ENCODE measurements at regions not wholly inside any gene's neighbourhood (a gene's known extent, or its start where the extent isn't known, plus 50 kb on each side); places are given as distances from the start of the nearest gene placed in this dataset.

DNA sequence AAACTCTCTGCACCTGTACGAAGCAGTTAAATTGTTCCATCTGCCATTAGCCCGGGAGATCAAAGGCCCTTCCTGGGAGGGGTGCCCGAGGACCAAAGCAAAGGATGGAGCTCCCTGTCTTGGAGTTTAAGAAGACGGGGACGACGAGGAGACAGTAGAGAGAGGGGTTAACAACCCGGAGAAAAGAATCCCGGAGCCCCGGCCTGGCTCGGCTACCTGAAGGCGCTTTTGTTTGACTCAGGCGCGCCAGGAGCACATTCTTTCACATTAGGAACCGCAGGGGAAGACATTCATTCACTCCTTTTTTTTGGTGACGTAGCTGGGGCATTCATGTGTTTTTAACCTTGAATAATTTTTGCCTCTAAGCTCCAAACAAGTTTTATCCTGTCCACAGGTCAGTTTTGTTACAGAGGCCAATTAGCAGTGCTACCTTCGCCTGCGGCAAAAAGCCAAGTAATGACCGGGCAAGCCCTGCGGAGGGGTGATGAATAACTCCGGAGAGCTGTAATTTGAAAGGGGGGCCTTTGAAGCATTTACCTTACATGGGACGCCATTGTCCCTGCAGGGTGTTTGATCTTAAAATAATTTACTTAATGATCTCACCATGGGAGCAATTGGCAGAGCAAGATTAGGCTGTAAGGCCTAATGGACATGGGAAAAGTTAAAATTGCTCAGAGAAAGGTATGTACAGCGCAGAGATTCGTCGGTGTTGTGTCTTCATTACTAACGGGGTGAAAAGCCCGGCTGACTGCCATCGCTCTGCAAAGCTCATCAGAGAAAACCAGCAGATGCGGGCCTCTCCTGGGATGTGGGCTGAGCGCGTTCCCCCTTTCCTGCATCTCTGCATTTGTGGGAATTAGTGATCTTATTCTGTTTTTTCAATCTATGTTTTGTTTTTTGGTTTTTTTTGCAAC lies 258.0 kb upstream of the SP4 start:
- no TSS peak for BruUV-seq (replicated peaks)
- POLR2A ChIA-PET (ENCODE audit: unreplicated experiment), result interaction anchor here (0.6 kb wide), 1 partner anchor 15 kb away, joined by 4 read pairs; no protein-coding TSS in a partner anchor
- Histone ChIP-seq H3K4me3 (ENCODE audit: low read length) (no peak overlapping the region), H3K9me2 (replicated peaks; ENCODE audit: low read length) (no peaks in the 10 kb centered on the region), H3K79me2 (ENCODE audit: low read length) (no peaks in the 10 kb centered on the region), H4K20me1 (ENCODE audit: low read length) (no peaks in the 10 kb centered on the region), H3K36me3 (ENCODE audit: low read depth, low read length) (no peaks in the 10 kb centered on the region), H3F3A (ENCODE audit: low read length, unreplicated experiment) (no peaks in the 10 kb centered on the region), H3K27ac (ENCODE audit: low read length) (no peak overlapping the region), H3K9ac (ENCODE audit: low read length) (no peak overlapping the region), H2AFZ (ENCODE audit: low read length) (no peak overlapping the region), H3K4me2 (ENCODE audit: low read length) (no peak overlapping the region), H3K27me3 (ENCODE audit: low read length) (peaks cover 83% of the 10 kb centered on the region), H3K9me3 (ENCODE audit: low read length) (no peaks in the 10 kb centered on the region), H3K4me1 (ENCODE audit: insufficient read depth, low read length) (no peaks in the 10 kb centered on the region)
- no peak for ATAC-seq
- DNase-seq, result no peak
- CTCF ChIA-PET, result no interaction called here
- intact Hi-C loops (cut with micrococcal nuclease), result no loop called here
- TF ChIP-seq EZH2phosphoT487 (IDR thresholded peaks at IDR 0.05; ENCODE audit: borderline replicate concordance, low read length) (no peak), EZH2 (IDR thresholded peaks at IDR 0.05; ENCODE audit: low read length, unreplicated experiment) (no peak)
- TF ChIP-seq, protein P1, sequence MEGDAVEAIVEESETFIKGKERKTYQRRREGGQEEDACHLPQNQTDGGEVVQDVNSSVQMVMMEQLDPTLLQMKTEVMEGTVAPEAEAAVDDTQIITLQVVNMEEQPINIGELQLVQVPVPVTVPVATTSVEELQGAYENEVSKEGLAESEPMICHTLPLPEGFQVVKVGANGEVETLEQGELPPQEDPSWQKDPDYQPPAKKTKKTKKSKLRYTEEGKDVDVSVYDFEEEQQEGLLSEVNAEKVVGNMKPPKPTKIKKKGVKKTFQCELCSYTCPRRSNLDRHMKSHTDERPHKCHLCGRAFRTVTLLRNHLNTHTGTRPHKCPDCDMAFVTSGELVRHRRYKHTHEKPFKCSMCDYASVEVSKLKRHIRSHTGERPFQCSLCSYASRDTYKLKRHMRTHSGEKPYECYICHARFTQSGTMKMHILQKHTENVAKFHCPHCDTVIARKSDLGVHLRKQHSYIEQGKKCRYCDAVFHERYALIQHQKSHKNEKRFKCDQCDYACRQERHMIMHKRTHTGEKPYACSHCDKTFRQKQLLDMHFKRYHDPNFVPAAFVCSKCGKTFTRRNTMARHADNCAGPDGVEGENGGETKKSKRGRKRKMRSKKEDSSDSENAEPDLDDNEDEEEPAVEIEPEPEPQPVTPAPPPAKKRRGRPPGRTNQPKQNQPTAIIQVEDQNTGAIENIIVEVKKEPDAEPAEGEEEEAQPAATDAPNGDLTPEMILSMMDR (conservative IDR thresholded peaks at IDR 0.05; ENCODE audit: low read depth, low read length), result no peak

DNA sequence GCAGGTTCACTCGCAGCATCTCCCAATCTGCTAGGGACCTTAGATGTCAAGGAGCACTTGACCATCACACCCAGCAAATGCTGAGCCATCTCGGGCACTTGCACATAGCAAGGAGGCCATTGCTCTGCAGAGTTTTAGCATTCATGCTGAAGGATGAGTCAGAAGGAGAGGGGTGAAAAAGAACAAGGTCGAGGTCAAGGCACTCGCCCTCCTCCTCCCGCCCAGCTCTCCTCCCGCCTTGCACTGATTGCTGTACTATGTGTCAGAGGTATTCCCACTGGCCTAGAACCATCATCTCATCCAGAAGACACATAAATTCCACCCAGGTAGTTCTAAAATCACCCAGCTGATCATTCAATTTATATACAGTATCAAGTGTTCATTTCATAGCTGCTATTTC lies 255.1 kb upstream of the SP4 start:
- ATAC-seq (no peak), DNase-seq (no peak)
- H3K9me2 ChIP-seq (replicated peaks; ENCODE audit: low read length), result no peaks in the 10 kb centered on the region
- H4K20me1 ChIP-seq (ENCODE audit: low read length), result no peaks in the 10 kb centered on the region
- H3K36me3 ChIP-seq (ENCODE audit: low read depth, low read length), result no peaks in the 10 kb centered on the region
- H3K4me3 ChIP-seq (ENCODE audit: low read length), result no peak overlapping the region
- H2AFZ ChIP-seq (ENCODE audit: low read length), result no peak overlapping the region
- H3F3A ChIP-seq (ENCODE audit: low read length, unreplicated experiment), result no peaks in the 10 kb centered on the region
- BruUV-seq (replicated peaks), result no TSS peak
- intact Hi-C loops (cut with micrococcal nuclease), result no loop called here
- no peaks in the 10 kb centered on the region for H3K4me1 ChIP-seq (ENCODE audit: insufficient read depth, low read length)
- no peaks in the 10 kb centered on the region for H3K9me3 ChIP-seq (ENCODE audit: low read length)
- TF ChIP-seq EZH2 (IDR thresholded peaks at IDR 0.05; ENCODE audit: low read length, unreplicated experiment) (no peak), EZH2phosphoT487 (IDR thresholded peaks at IDR 0.05; ENCODE audit: borderline replicate concordance, low read length) (no peak)
- TF ChIP-seq, protein P1 (conservative IDR thresholded peaks at IDR 0.05; ENCODE audit: low read depth, low read length), result no peak
- H3K79me2 ChIP-seq (ENCODE audit: low read length), result no peaks in the 10 kb centered on the region
- H3K4me2 ChIP-seq (ENCODE audit: low read length), result no peak overlapping the region
- peaks cover 79% of the 10 kb centered on the region for H3K27me3 ChIP-seq (ENCODE audit: low read length)
- ChIA-PET CTCF (no interaction called here), POLR2A (ENCODE audit: unreplicated experiment) (no interaction called here)
- no peak overlapping the region for H3K9ac ChIP-seq (ENCODE audit: low read length)
- no peak overlapping the region for H3K27ac ChIP-seq (ENCODE audit: low read length)

DNA sequence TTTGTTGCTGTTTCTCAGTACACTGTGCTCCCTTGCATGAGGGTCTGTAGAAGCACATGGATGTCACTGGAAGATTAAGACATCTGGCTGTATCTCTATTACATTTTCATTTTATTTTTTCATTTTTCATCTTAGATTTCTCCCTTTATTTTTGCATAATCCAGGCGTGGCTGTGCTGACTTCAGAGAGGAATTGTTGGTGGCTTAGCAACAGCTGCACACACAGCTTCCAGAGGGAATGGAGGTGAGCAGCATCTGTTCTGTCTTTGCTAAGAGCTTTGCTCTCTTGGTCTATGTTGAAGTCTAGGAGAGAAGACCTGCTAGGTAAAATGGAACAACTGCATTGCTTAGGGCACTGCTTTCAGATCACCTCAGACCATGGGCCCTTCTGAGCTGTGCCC lies 254.4 kb upstream of the SP4 start:
- ChIA-PET POLR2A (ENCODE audit: unreplicated experiment) (no interaction called here), CTCF (no interaction called here)
- Histone ChIP-seq H4K20me1 (ENCODE audit: low read length) (no peaks in the 10 kb centered on the region), H3K4me1 (ENCODE audit: insufficient read depth, low read length) (no peaks in the 10 kb centered on the region), H3K9me3 (ENCODE audit: low read length) (no peaks in the 10 kb centered on the region), H2AFZ (ENCODE audit: low read length) (no peak overlapping the region), H3K79me2 (ENCODE audit: low read length) (no peaks in the 10 kb centered on the region), H3K9me2 (replicated peaks; ENCODE audit: low read length) (no peaks in the 10 kb centered on the region), H3K4me2 (ENCODE audit: low read length) (no peak overlapping the region), H3K36me3 (ENCODE audit: low read depth, low read length) (no peaks in the 10 kb centered on the region), H3K27me3 (ENCODE audit: low read length) (peaks cover 73% of the 10 kb centered on the region), H3K9ac (ENCODE audit: low read length) (no peak overlapping the region), H3K27ac (ENCODE audit: low read length) (no peak overlapping the region), H3K4me3 (ENCODE audit: low read length) (no peak overlapping the region), H3F3A (ENCODE audit: low read length, unreplicated experiment) (no peaks in the 10 kb centered on the region)
- ATAC-seq (no peak), DNase-seq (no peak)
- TF ChIP-seq EZH2phosphoT487 (IDR thresholded peaks at IDR 0.05; ENCODE audit: borderline replicate concordance, low read length) (no peak), EZH2 (IDR thresholded peaks at IDR 0.05; ENCODE audit: low read length, unreplicated experiment) (no peak)
- TF ChIP-seq, protein P1 (conservative IDR thresholded peaks at IDR 0.05; ENCODE audit: low read depth, low read length), result no peak
- intact Hi-C loops (cut with micrococcal nuclease), result no loop called here
- BruUV-seq (replicated peaks), result no TSS peak
